Ovary (tissue), 7 donors: ENCODE measurements at regions not wholly inside any gene's neighbourhood (a gene's known extent, or its start where the extent isn't known, plus 50 kb on each side); places are given as distances from the start of the nearest gene placed in this dataset.
"Not testable (repeated sequence)": the region's sequence is repeated elsewhere in the genome, so short reads cannot be mapped to it uniquely, and the experiment has no call there.

Source experiments
- DNase-seq, 5 donors: peaks; one replicate each; pipeline ENCODE4 v3.0.0-alpha.2; 2019 to 2020
- H3K27ac ChIP-seq, 2 donors: fragments of 200-600 bp; one replicate each; pipeline versions ENCODE4 v1.5.1 to v1.8.0; 2019 to 2022
- H3K27me3 ChIP-seq: fragments of 200-600 bp; one replicate; pipeline ENCODE4 v1.8.0; 2022
- H3K36me3 ChIP-seq: fragments of 200-600 bp; sonication (generic); one replicate; pipeline ENCODE4 v1.5.1; 2019
- H3K4me1 ChIP-seq: one replicate; pipeline ENCODE4 v1.8.1; 2013; ENCODE audit warnings: mild to moderate bottlenecking, moderate library complexity; ENCODE audit not compliant: insufficient read depth
- H3K4me3 ChIP-seq: fragments of 200-600 bp; sonication (generic); one replicate; pipeline ENCODE4 v1.5.1; 2017
- H3K9me3 ChIP-seq, 2 donors: fragments of 200-600 bp in 1 of 2; sonication (generic) in 1 of 2; one replicate each; pipeline versions ENCODE4 v1.5.1 to v1.8.1; 2013 to 2019; ENCODE audit warnings: mild to moderate bottlenecking in 1 of 2, moderate library complexity in 1 of 2
- WGBS, 3 donors: extraction: QIAGEN DNeasy Blood & Tissue Kit in 1 of 3; methylation state at CpG; one replicate each; pipeline versions ENCODE4 v1.1.5 to v1.1.7; 2013 to 2017; 5-methylcytosine and 5-hydroxymethylcytosine counted together
- intact Hi-C, 4 donors: fragments of 100-400 bp; cut with DNase I; formaldehyde crosslinking; loops; one replicate each; pipeline versions ENCODE4 v1.11.0 to v1.15.1; 2022 to 2023
- donor health status: DM: no; HTN: no; CAD: no; lungs with moderate emphysema.
- donor health status: DM: no; HTN: no; CAD: no.
- donor health status: Bipolar disorder and iron deficiency.
- donor health status: DM: no; HTN: no; CAD: no.
- donor health status: DM: yes; HTN: yes; CAD: no.

DNA sequence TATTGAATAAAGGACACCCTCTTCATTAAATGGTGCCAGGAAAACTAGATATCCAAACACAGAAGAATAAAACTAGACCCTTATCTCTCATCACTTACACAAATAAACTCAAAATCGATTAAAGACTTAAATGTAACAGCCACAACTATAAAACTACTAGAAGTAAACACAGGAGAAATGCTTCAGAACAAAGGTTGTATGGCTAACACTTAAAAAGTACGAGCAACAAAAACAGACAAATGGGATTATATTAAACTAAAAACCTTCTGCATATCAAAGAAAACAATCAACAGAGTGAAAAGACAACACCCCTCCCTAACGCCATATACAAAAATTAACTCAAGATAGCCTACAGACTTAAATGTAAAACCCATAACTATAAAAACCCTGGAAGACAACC lies 104.7 kb upstream of the CLEC6A start:
- WGBS, 3 donors = 81 to 87% (median 86%) methylated on average over 3 of the region's 3 CpGs
- intact Hi-C loops = not testable (repeated sequence)

GRCh38 chr12:8354741-8355140 lies 101.0 kb upstream of the CLEC6A start:
- H3K36me3 ChIP-seq, intact Hi-C loops, H3K9me3 ChIP-seq, H3K27me3 ChIP-seq, H3K27ac ChIP-seq, H3K4me3 ChIP-seq, H3K4me1 ChIP-seq, DNase-seq: not testable (repeated sequence)
- WGBS, 3 donors = 68 to 79% (median 74%) methylated on average over 1 of the region's 1 CpG

More for the DNA sequence above, 104.7 kb upstream of the CLEC6A start:
- not testable (repeated sequence) for H3K36me3 ChIP-seq, H3K4me1 ChIP-seq, H3K27me3 ChIP-seq, H3K4me3 ChIP-seq, DNase-seq, H3K9me3 ChIP-seq, H3K27ac ChIP-seq

GRCh38 chr12:8355531-8355930 lies 100.2 kb upstream of the CLEC6A start:
- H3K4me1 ChIP-seq, intact Hi-C loops, H3K9me3 ChIP-seq: not testable (repeated sequence)

GRCh38 chr12:8373744-8374143 lies 82.0 kb upstream of the CLEC6A start:
- H3K27me3 ChIP-seq, intact Hi-C loops, H3K4me1 ChIP-seq, H3K36me3 ChIP-seq, H3K9me3 ChIP-seq, H3K27ac ChIP-seq, H3K4me3 ChIP-seq, DNase-seq: not testable (repeated sequence)
- WGBS, 3 donors = 3 to 32% (median 14%) methylated on average over 5 of the region's 5 CpGs

More at GRCh38 chr12:8355531-8355930, 100.2 kb upstream of the CLEC6A start:
- not testable (repeated sequence) for H3K27me3 ChIP-seq, H3K27ac ChIP-seq, DNase-seq, H3K4me3 ChIP-seq, H3K36me3 ChIP-seq
- WGBS, 3 donors = 91 to 97% (median 92%) methylated on average over 4 of the region's 4 CpGs

GRCh38 chr12:8375122-8375521 lies 80.6 kb upstream of the CLEC6A start:
- H3K27ac ChIP-seq, H3K9me3 ChIP-seq, DNase-seq, H3K36me3 ChIP-seq, H3K4me3 ChIP-seq, H3K27me3 ChIP-seq, intact Hi-C loops, H3K4me1 ChIP-seq: not testable (repeated sequence)
- 82 to 89% (median 85%) methylated on average over 2 to 3 of the region's 3 CpGs for WGBS, 3 donors

DNA sequence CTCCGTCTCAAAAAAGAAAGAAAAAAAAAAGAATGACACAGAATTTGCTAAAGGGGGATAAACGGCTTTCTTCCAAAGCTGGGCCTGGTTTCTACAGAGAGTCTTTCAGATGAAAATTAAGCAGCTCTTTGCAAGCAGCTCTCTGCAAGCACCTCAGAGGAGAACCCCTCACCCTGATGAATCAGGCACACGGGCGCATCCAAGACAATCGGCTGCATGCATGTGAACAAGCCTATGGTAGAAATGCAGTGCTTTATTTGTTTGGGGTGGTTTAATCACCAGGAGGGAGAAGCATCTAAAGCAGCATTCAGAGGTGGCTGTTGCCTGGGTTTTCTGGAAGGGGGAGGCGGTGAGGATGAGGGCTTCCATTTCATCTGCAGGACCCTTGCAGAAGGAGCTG lies 78.0 kb upstream of the CLEC6A start:
- H3K4me1 ChIP-seq, H3K4me3 ChIP-seq, H3K27ac ChIP-seq, intact Hi-C loops, DNase-seq, H3K36me3 ChIP-seq, H3K27me3 ChIP-seq, H3K9me3 ChIP-seq: not testable (repeated sequence)
- 75 to 85% (median 78%) methylated on average over 6 of the region's 6 CpGs for WGBS, 3 donors

GRCh38 chr12:8382556-8382955 lies 73.2 kb upstream of the CLEC6A start:
- H3K4me1 ChIP-seq, H3K27me3 ChIP-seq, H3K9me3 ChIP-seq, H3K4me3 ChIP-seq, intact Hi-C loops, H3K36me3 ChIP-seq, H3K27ac ChIP-seq, DNase-seq: not testable (repeated sequence)
- 85 to 94% (median 90%) methylated on average over 4 of the region's 4 CpGs for WGBS, 3 donors

GRCh38 chr12:8384686-8385085 lies 71.1 kb upstream of the CLEC6A start:
- H3K27me3 ChIP-seq, H3K9me3 ChIP-seq, H3K4me3 ChIP-seq, H3K27ac ChIP-seq, H3K4me1 ChIP-seq, intact Hi-C loops, DNase-seq, H3K36me3 ChIP-seq: not testable (repeated sequence)
- 91 to 99% (median 94%) methylated on average over 9 of the region's 9 CpGs for WGBS, 3 donors

DNA sequence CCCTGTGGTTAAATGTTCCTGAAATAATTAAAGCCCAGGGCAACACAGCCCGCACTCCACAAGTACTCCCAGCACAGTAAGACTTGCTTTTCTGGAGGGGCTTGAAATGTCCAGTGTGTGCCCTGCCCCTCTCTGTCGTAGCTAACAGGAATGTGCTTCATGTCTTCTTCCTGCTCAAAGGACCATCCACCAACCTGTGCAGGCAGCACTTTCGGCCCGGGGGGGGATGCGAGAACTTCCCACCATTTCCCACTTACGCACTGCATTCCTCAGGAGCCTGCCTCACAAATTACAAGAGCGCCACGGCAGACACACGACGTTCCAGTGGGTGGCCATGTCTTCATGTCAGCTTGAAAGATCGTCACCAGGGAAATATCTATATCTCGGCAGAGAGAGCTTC lies 70.3 kb upstream of the CLEC6A start:
- DNase-seq, H3K27ac ChIP-seq, H3K4me1 ChIP-seq, H3K27me3 ChIP-seq, H3K9me3 ChIP-seq, H3K4me3 ChIP-seq, intact Hi-C loops, H3K36me3 ChIP-seq: not testable (repeated sequence)
- 85 to 88% (median 87%) methylated on average over 12 of the region's 12 CpGs for WGBS, 3 donors

- WGBS, 3 donors = 90 to 100% (median 91%) methylated on average over 1 to 2 of the region's 2 CpGs
- H3K27ac ChIP-seq, intact Hi-C loops, H3K36me3 ChIP-seq, H3K27me3 ChIP-seq, H3K4me3 ChIP-seq, DNase-seq, H3K4me1 ChIP-seq, H3K9me3 ChIP-seq: not testable (repeated sequence)
Observed at GRCh38 chr12:8386661-8387060, 69.1 kb upstream of the CLEC6A start.

DNA sequence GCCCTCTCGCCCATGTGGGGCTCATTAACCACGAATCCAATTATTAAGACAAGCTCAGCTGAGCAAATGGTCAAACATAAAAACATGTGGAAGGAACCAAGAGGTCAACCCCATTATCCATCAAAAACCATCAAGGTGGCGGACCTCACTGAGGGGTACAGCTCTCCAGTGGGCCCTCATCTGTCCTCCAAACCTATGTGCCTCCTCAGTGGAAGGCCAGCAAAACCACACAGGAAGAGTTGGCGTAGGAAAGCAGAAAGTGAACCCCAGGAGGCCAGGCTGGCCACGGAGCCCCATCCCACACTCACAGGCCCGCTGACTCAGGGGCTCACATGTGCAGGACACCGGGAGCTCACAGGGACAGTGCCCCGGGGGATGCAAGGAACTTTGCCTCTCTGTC lies 66.5 kb upstream of the CLEC6A start:
- H3K27me3 ChIP-seq, DNase-seq, H3K4me3 ChIP-seq, H3K9me3 ChIP-seq, H3K27ac ChIP-seq, intact Hi-C loops, H3K36me3 ChIP-seq, H3K4me1 ChIP-seq: not testable (repeated sequence)
- WGBS, 3 donors = 74 to 80% (median 77%) methylated on average over 6 to 8 of the region's 8 CpGs
